OCI-LY7 (cell line): ENCODE measurements at regions not wholly inside any gene's neighbourhood (a gene's known extent, or its start where the extent isn't known, plus 50 kb on each side); places are given as distances from the start of the nearest gene placed in this dataset.

Experiments used
- BruUV-seq: library from RNA; stranded (reverse); fragments of 400-500 nt; replicated peaks from 2 replicates; lab custom pipeline; 2021; lab: Mats Ljungman, UMichigan
- CTCF ChIA-PET: fragments of 300-600 bp; sonication (Branson Sonifier 250); formaldehyde crosslinking; loops from one replicate; lab custom pipeline; 2022; ENCODE audit warnings: antibody characterized with exemption; ENCODE audit not compliant: unreplicated experiment; lab: Charles Lee
- POLR2A ChIA-PET: fragments of 300-600 bp; sonication (Branson Sonifier 250); formaldehyde crosslinking; loops from one replicate; lab custom pipeline; 2022; ENCODE audit warnings: antibody characterized with exemption; lab: Charles Lee
- DNase-seq: peaks from one replicate; pipeline ENCODE4 v3.0.0-alpha.2; 2015; ENCODE audit warnings: low spot score
- H2AFZ ChIP-seq: fragments of 200-600 bp; sonication (generic), shearing (Covaris generic); 2 replicates; pipeline ENCODE4 v1.6.1; 2014; ENCODE audit warnings: mild to moderate bottlenecking, antibody characterized with exemption, low read length, moderate library complexity
- H3K27ac ChIP-seq: fragments of 200-600 bp; sonication (generic); 2 replicates; pipeline ENCODE4 v1.5.1; 2014; ENCODE audit warnings: mixed run types, low read depth, mild to moderate bottlenecking, moderate library complexity, low read length, inconsistent platforms; ENCODE audit not compliant: poor library complexity, severe bottlenecking
- H3K36me3 ChIP-seq: fragments of 200-600 bp; sonication (generic); 2 replicates; pipeline ENCODE4 v1.6.1; 2014; ENCODE audit warnings: mild to moderate bottlenecking, antibody characterized with exemption, low read length, moderate library complexity, mixed read lengths; ENCODE audit not compliant: insufficient read depth
- H3K4me1 ChIP-seq: fragments of 200-600 bp; sonication (generic); 2 replicates; pipeline ENCODE4 v1.5.1; 2014; ENCODE audit warnings: mild to moderate bottlenecking, low read length; ENCODE audit not compliant: insufficient read depth, poor library complexity, severe bottlenecking
- H3K4me2 ChIP-seq: fragments of 200-600 bp; sonication (generic); 2 replicates; pipeline ENCODE4 v1.6.1; 2014; ENCODE audit warnings: mild to moderate bottlenecking, low read length
- H3K4me3 ChIP-seq: fragments of 200-600 bp; sonication (generic); 2 replicates; pipeline ENCODE4 v1.5.1; 2014; ENCODE audit warnings: mild to moderate bottlenecking, low read depth, low read length; ENCODE audit not compliant: poor library complexity, severe bottlenecking
- H3K79me2 ChIP-seq: fragments of 200-600 bp; sonication (generic); 2 replicates; pipeline ENCODE4 v1.6.1; 2016; ENCODE audit warnings: low read depth, mild to moderate bottlenecking, low read length, moderate library complexity, mixed read lengths; ENCODE audit not compliant: insufficient read depth
- H3K9me2 ChIP-seq: fragments of 200-600 bp; sonication (generic); 2 replicates; pipeline ENCODE4 v1.6.1; 2016; ENCODE audit warnings: mild to moderate bottlenecking, low read length, mixed read lengths; ENCODE audit not compliant: insufficient read depth
- H3K9me3 ChIP-seq: fragments of 200-600 bp; sonication (generic); 2 replicates; pipeline ENCODE4 v1.6.1; 2014; ENCODE audit warnings: mild to moderate bottlenecking, mixed run types, low read length, mixed read lengths
- H4K20me1 ChIP-seq: fragments of 200-600 bp; sonication (generic); 2 replicates; pipeline ENCODE4 v1.6.1; 2014; ENCODE audit warnings: mild to moderate bottlenecking, antibody characterized with exemption, low read length, moderate library complexity, mixed read lengths; ENCODE audit not compliant: insufficient read depth
- EZH2phosphoT487 ChIP-seq: fragments of 200-600 bp; sonication (generic); IDR thresholded peaks from 2 replicates; pipeline ENCODE4 v1.6.1; 2018; ENCODE audit warnings: low read depth, borderline replicate concordance, mild to moderate bottlenecking, mixed run types, antibody characterized with exemption, low read length, moderate library complexity, mixed read lengths
- intact Hi-C: fragments of 100-400 bp; cut with micrococcal nuclease; formaldehyde crosslinking; loops from one replicate; pipeline ENCODE4 v1.10.0; 2022; ENCODE audit not compliant: unreplicated experiment
- TF ChIP-seq, protein P1 (sequence below): fragments of 200-600 bp; sonication (generic); conservative IDR thresholded peaks from 2 replicates; pipeline ENCODE4 v1.5.1; 2014; ENCODE audit warnings: mild to moderate bottlenecking, antibody characterized with exemption, low read length, moderate library complexity, mixed read lengths

DNA sequence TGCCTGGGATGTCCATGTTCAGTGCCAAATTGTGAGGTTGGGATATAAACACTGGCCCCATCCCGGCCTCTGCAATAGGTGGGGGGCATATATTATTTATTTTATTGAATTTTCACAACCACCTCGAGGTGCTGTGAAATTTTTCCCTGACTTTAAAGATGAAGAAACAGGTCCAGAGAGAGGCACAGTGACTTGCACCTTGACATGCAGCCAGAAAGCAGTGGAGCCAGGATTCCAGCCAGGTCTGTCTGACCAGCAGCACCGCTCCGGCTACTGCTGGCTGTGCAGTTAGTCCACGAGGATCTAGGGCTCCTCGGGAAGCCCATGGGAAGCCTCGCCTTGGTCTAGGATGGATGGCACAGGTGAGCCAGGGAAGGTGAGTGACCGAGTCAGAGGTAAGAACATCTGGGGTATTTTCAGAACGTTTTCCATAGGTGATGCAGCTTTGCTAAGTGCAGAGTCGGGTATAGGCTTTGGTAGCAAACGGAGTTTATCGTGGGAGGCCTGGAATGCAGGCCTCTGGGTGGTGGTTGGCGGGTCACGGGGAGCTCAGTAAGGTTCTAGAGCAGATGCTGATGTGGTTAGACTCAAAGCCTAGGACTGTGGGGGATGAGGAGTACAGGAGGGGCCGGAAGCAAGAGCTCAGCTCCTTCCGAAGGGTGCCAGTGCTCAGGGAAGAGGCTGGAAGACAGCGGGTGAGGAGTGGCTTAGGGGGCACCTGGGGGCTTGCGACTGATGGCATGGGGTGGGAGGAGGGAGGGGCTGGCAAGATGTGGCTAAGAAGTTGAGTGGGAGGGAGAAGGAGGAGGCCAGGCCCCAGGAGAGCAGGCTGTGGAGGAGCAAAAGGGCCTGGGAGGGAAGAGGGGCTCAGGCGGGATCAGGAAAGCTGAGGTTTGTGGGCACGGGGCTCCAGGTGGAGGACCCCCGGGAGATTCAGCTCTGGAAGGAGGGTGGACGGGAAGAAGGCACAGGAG is 107.7 kb upstream of the LRPAP1 start:
- H3K4me2 ChIP-seq = no peak overlapping the region
- BruUV-seq = no TSS peak
- H3K4me1 ChIP-seq = no peaks in the 10 kb centered on the region
- H3K4me3 ChIP-seq = no peak overlapping the region
- H3K36me3 ChIP-seq = no peaks in the 10 kb centered on the region
- ChIA-PET CTCF (no interaction called here), POLR2A (no interaction called here)
- intact Hi-C loops = no loop called here
- DNase-seq = no peak
- H3K9me3 ChIP-seq = no peaks in the 10 kb centered on the region
- no peaks in the 10 kb centered on the region for H4K20me1 ChIP-seq
- H3K9me2 ChIP-seq = no peaks in the 10 kb centered on the region
- H3K79me2 ChIP-seq = no peaks in the 10 kb centered on the region
- no peak for TF ChIP-seq EZH2phosphoT487
- no peak overlapping the region for H3K27ac ChIP-seq
- H2AFZ ChIP-seq = no peak overlapping the region

DNA sequence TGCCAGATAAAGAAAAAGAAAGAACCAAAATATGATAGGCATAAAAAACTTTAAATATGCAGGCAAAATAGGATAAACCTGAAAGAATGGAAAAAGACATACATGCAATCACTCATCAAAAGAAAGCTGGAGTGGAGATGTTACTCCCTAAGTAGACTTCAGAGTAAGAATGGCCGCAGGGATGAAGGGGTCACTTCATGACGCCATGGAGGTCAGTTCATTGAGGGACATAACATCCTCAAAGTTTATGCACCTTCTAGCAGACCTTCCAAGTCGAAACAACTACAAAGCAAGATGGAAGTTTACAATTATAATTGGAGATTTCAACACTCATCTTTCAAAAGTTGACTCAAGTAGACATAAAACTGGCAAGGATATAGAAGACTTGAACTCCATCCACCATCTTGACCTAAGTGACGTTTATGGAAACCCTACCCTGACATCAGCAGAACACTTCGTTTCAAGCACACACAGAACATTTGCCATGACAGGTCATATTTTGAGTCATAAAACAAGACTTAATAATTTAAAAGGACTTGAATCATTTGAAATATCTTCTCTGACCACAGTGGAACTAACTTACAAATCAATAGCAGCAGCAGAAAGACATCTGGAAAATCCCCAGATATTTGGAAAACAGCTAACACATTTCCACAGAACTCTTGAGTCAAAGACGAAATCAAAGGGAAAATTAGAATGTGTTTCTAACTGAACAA is 106.0 kb upstream of the LRPAP1 start:
- Histone ChIP-seq H3K9me2 (no peaks in the 10 kb centered on the region), H3K36me3 (no peaks in the 10 kb centered on the region), H3K4me3 (no peak overlapping the region), H3K4me2 (no peak overlapping the region), H2AFZ (no peak overlapping the region), H4K20me1 (no peaks in the 10 kb centered on the region), H3K9me3 (no peaks in the 10 kb centered on the region), H3K27ac (no peak overlapping the region), H3K4me1 (no peaks in the 10 kb centered on the region), H3K79me2 (no peaks in the 10 kb centered on the region)
- TF ChIP-seq, protein P1, sequence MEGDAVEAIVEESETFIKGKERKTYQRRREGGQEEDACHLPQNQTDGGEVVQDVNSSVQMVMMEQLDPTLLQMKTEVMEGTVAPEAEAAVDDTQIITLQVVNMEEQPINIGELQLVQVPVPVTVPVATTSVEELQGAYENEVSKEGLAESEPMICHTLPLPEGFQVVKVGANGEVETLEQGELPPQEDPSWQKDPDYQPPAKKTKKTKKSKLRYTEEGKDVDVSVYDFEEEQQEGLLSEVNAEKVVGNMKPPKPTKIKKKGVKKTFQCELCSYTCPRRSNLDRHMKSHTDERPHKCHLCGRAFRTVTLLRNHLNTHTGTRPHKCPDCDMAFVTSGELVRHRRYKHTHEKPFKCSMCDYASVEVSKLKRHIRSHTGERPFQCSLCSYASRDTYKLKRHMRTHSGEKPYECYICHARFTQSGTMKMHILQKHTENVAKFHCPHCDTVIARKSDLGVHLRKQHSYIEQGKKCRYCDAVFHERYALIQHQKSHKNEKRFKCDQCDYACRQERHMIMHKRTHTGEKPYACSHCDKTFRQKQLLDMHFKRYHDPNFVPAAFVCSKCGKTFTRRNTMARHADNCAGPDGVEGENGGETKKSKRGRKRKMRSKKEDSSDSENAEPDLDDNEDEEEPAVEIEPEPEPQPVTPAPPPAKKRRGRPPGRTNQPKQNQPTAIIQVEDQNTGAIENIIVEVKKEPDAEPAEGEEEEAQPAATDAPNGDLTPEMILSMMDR = no peak
- ChIA-PET POLR2A (no interaction called here), CTCF (no interaction called here)
- BruUV-seq = no TSS peak
- intact Hi-C loops = no loop called here
- no peak for DNase-seq

DNA sequence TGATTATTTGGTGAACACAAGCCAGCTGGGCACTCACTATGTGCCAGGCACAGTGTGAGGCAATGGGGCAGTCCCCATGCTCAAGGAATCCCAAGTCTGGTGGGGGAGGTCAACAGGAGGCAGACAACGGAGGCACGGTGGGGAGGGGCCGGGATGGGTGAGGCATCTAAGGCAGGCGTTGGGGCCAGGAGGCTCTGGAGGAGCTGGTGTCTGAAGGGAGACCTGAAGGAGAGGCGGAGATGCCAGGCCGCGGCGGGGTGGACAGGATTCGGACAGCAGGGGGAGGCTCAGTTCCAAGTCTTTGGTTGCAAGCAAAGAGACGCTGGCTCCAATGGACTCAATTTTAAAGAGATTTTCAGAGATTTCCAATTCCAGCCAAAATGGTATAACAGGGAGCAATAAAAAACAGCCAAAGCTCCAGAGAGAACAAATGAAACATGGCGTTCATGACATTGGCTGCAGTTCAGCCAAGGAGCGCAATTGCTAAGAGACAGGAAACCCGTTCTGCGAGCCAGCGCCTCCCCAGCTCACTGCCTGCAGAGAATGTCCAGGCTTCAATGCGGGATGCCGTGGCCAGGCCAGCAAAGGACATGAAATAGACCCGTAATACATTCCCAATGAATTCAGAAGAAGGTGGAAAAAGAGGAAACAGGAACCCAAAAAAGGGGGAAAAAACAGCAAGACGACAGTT is 105.2 kb upstream of the LRPAP1 start:
- BruUV-seq = no TSS peak
- CTCF ChIA-PET = no interaction called here

More for the DNA sequence above, 105.2 kb upstream of the LRPAP1 start:
- POLR2A ChIA-PET = no interaction called here
- DNase-seq = no peak
- no peaks in the 10 kb centered on the region for H4K20me1 ChIP-seq
- no peaks in the 10 kb centered on the region for H3K36me3 ChIP-seq
- H3K9me2 ChIP-seq = no peaks in the 10 kb centered on the region
- no peaks in the 10 kb centered on the region for H3K4me1 ChIP-seq
- H3K79me2 ChIP-seq = no peaks in the 10 kb centered on the region
- no peak overlapping the region for H3K4me3 ChIP-seq
- no peak overlapping the region for H3K4me2 ChIP-seq
- TF ChIP-seq, protein P1 = no peak
- no peak for TF ChIP-seq EZH2phosphoT487
- H3K9me3 ChIP-seq = no peaks in the 10 kb centered on the region
- H2AFZ ChIP-seq = no peak overlapping the region
- intact Hi-C loops = no loop called here
- H3K27ac ChIP-seq = no peak overlapping the region
